Astrocyte (in vitro differentiated cells and primary cell): ENCODE measurements at regions not wholly inside any gene's neighbourhood (a gene's known extent, or its start where the extent isn't known, plus 50 kb on each side); places are given as distances from the start of the nearest gene placed in this dataset.

Source experiments
- DNase-seq: peaks from one replicate; pipeline ENCODE4 v3.0.0-alpha.2; 2010; ENCODE audit warnings: low read depth
- FAIRE-seq: peaks from 2 replicates; lab custom pipeline; 2011; peaks lifted over from hg19 to GRCh38; lab: Jason Lieb, UNC
- H2AFZ ChIP-seq: 2 replicates; pipeline ENCODE4 v1.6.0; 2012; ENCODE audit warnings: low read depth, low read length, inconsistent platforms
- H3K27ac ChIP-seq: 2 replicates; pipeline ENCODE4 v1.5.1; 2011; ENCODE audit warnings: low read depth, low read length, inconsistent platforms
- H3K27me3 ChIP-seq: 2 replicates; pipeline ENCODE4 v1.6.0; 2011; ENCODE audit warnings: low read length, inconsistent platforms; ENCODE audit not compliant: insufficient read depth
- H3K36me3 ChIP-seq: 2 replicates; pipeline ENCODE4 v1.5.1; 2011; ENCODE audit warnings: low read length, inconsistent platforms; ENCODE audit not compliant: insufficient read depth
- H3K4me1 ChIP-seq: 2 replicates; pipeline ENCODE4 v1.5.1; 2011; ENCODE audit warnings: low read length, inconsistent platforms; ENCODE audit not compliant: insufficient read depth
- H3K4me2 ChIP-seq: 2 replicates; pipeline ENCODE4 v1.6.0; 2012; ENCODE audit warnings: low read length, inconsistent platforms
- H3K4me3 ChIP-seq: 2 replicates; pipeline ENCODE4 v1.5.1; 2011; ENCODE audit warnings: low read depth, mild to moderate bottlenecking, low read length, inconsistent platforms; ENCODE audit not compliant: insufficient read depth
- H3K79me2 ChIP-seq: 2 replicates; pipeline ENCODE4 v1.6.0; 2012; ENCODE audit warnings: mild to moderate bottlenecking, low read length, inconsistent platforms; ENCODE audit not compliant: insufficient read depth
- H3K9ac ChIP-seq: 2 replicates; pipeline ENCODE4 v1.6.0; 2012; ENCODE audit warnings: mild to moderate bottlenecking, low read length, inconsistent platforms
- H3K9me3 ChIP-seq: 2 replicates; pipeline ENCODE4 v1.5.1; 2012; ENCODE audit warnings: low read depth, mild to moderate bottlenecking, low read length, inconsistent platforms; ENCODE audit not compliant: insufficient read depth
- H4K20me1 ChIP-seq: 2 replicates; pipeline ENCODE4 v1.6.0; 2012; ENCODE audit warnings: low read length, inconsistent platforms; ENCODE audit not compliant: insufficient read depth
- H3K27ac Mint-ChIP-seq: one replicate; pipeline ENCODE4 v1.8.0; 2021; ENCODE audit warnings: mild to moderate bottlenecking, mixed read lengths; ENCODE audit not compliant: unreplicated experiment
- H3K27me3 Mint-ChIP-seq: one replicate; pipeline ENCODE4 v1.8.0; 2021; ENCODE audit warnings: low read depth, mixed read lengths; ENCODE audit not compliant: unreplicated experiment
- H3K36me3 Mint-ChIP-seq: one replicate; pipeline ENCODE4 v1.8.0; 2021; ENCODE audit warnings: low read depth, mixed read lengths; ENCODE audit not compliant: unreplicated experiment
- H3K4me1 Mint-ChIP-seq: one replicate; pipeline ENCODE4 v1.8.0; 2021; ENCODE audit warnings: low read depth, mixed read lengths; ENCODE audit not compliant: unreplicated experiment
- H3K4me3 Mint-ChIP-seq: one replicate; pipeline ENCODE4 v1.8.0; 2021; ENCODE audit warnings: mild to moderate bottlenecking, moderate library complexity, mixed read lengths; ENCODE audit not compliant: unreplicated experiment
- H3K9me3 Mint-ChIP-seq: one replicate; pipeline ENCODE4 v1.8.0; 2021; ENCODE audit warnings: mild to moderate bottlenecking, mixed read lengths; ENCODE audit not compliant: unreplicated experiment
- CTCF ChIP-seq: IDR thresholded peaks from 2 replicates; pipeline ENCODE4 v1.5.1; 2011; ENCODE audit warnings: low read depth, mild to moderate bottlenecking, inconsistent platforms, low read length, moderate library complexity; ENCODE audit not compliant: insufficient read depth
- EZH2 ChIP-seq: IDR thresholded peaks from 2 replicates; pipeline ENCODE4 v1.6.1; 2012; ENCODE audit warnings: mild to moderate bottlenecking, low read length, inconsistent platforms; ENCODE audit not compliant: insufficient read depth

- Mint-ChIP-seq H3K9me3 (no peaks in the 10 kb centered on the region), H3K36me3 (no peaks in the 10 kb centered on the region), H3K27ac (no peak overlapping the region), H3K4me1 (no peaks in the 10 kb centered on the region), H3K27me3 (no peaks in the 10 kb centered on the region), H3K4me3 (no peak overlapping the region)
- Histone ChIP-seq H3K9ac (no peak overlapping the region), H3K4me1 (no peaks in the 10 kb centered on the region), H4K20me1 (no peaks in the 10 kb centered on the region), H3K9me3 (no peaks in the 10 kb centered on the region), H3K4me2 (no peak overlapping the region), H3K27ac (no peak overlapping the region), H2AFZ (no peak overlapping the region), H3K79me2 (no peaks in the 10 kb centered on the region), H3K4me3 (no peak overlapping the region), H3K27me3 (no peaks in the 10 kb centered on the region), H3K36me3 (no peaks in the 10 kb centered on the region)
- peak; percentile 8 for DNase-seq
- no peak for FAIRE-seq
- TF ChIP-seq EZH2 = no peak
- TF ChIP-seq CTCF = peak; percentile 33
Observed at GRCh38 chr13:83780227-83780626, 102.0 kb downstream of the SLITRK1 start.

- Histone ChIP-seq H4K20me1 (no peaks in the 10 kb centered on the region), H3K9me3 (no peaks in the 10 kb centered on the region), H3K4me1 (no peaks in the 10 kb centered on the region)
Observed at GRCh38 chr13:83773961-83774360, 108.3 kb downstream of the SLITRK1 start.

More at GRCh38 chr13:83773961-83774360, 108.3 kb downstream of the SLITRK1 start:
- no peaks in the 10 kb centered on the region for H3K27me3 Mint-ChIP-seq
- FAIRE-seq (no peak), DNase-seq (no peak)
- Histone ChIP-seq H3K79me2 (no peaks in the 10 kb centered on the region), H3K4me3 (no peak overlapping the region), H3K27ac (no peak overlapping the region), H3K4me2 (no peak overlapping the region), H3K9ac (no peak overlapping the region), H3K36me3 (no peaks in the 10 kb centered on the region), H2AFZ (no peak overlapping the region), H3K27me3 (no peaks in the 10 kb centered on the region)
- no peaks in the 10 kb centered on the region for H3K9me3 Mint-ChIP-seq
- no peak overlapping the region for H3K27ac Mint-ChIP-seq
- TF ChIP-seq EZH2 (no peak), CTCF (no peak)
- H3K4me1 Mint-ChIP-seq = no peaks in the 10 kb centered on the region
- no peaks in the 10 kb centered on the region for H3K36me3 Mint-ChIP-seq
- no peak overlapping the region for H3K4me3 Mint-ChIP-seq
